KBM-7 (cell line): ENCODE measurements at regions not wholly inside any gene's neighbourhood (a gene's known extent, or its start where the extent isn't known, plus 50 kb on each side); places are given as distances from the start of the nearest gene placed in this dataset.
"Not testable (repeated sequence)": the region's sequence is repeated elsewhere in the genome, so short reads cannot be mapped to it uniquely, and the experiment has no call there.

Source experiments
- DNase-seq: peaks from one replicate; pipeline ENCODE4 v3.0.0-alpha.2; 2015
- in situ Hi-C: fragments of 300-500 bp; cut with MboI; formaldehyde crosslinking; loops from 2 replicates; pipeline ENCODE4 v1.14.3; 2020; ENCODE audit warnings: low sequenced_read_pairs, low pct_unique_long_range_greater_than_20kb, mixed read lengths

DNA sequence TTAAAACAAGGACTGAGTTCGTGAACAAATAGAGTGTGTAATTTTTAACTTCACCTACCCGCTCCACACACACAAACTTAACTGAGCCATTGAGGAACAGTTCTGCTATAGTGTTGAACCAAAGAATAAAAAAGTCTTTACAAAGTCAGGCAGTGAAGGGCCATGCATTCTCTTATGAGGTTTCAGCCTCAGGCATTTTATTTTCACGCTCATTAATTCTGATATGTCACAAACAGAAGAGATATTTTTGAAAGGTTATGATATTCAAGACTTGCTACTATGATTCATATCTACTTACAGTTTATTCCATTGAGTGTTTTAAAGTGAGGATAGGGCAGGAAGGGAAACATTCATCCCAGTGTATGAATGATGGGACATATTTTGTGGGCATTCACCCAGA lies 282.2 kb downstream of the SLITRK5 start:
- in situ Hi-C loops: no loop called here

GRCh38 chr13:87954091-87954490 lies 282.9 kb downstream of the SLITRK5 start:
- in situ Hi-C loops: no loop called here
- no peak for DNase-seq

More for the DNA sequence above, 282.2 kb downstream of the SLITRK5 start:
- no peak for DNase-seq

GRCh38 chr13:87961546-87961945 lies 290.4 kb downstream of the SLITRK5 start:
- in situ Hi-C loops: no loop called here
- no peak for DNase-seq

GRCh38 chr13:87972568-87972967 lies 301.4 kb downstream of the SLITRK5 start:
- no peak for DNase-seq
- in situ Hi-C loops: no loop called here

GRCh38 chr13:87975035-87975434 lies 303.9 kb downstream of the SLITRK5 start:
- in situ Hi-C loops: no loop called here
- no peak for DNase-seq

DNA sequence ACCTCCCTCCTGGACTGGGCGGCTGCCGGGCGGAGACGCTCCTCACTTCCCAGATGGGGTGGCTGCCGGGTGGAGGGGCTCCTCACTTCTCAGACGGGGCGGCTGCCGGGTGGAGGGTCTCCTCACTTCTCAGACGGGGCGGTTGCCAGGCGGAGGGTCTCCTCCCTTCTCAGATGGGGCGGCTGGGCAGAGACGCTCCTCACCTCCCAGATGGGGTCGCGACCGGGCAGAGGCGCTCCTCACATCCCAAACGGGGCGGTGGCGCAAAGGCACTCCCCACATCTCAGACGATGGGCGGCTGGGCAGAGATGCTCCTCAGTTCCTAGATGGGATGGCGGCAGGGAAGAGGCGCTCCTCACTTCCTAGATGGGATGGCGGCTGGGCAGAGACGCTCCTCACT lies 305.5 kb downstream of the SLITRK5 start:
- in situ Hi-C loops, DNase-seq: not testable (repeated sequence)

GRCh38 chr13:87981416-87981815 lies 310.2 kb downstream of the SLITRK5 start:
- in situ Hi-C loops: no loop called here
- no peak for DNase-seq

DNA sequence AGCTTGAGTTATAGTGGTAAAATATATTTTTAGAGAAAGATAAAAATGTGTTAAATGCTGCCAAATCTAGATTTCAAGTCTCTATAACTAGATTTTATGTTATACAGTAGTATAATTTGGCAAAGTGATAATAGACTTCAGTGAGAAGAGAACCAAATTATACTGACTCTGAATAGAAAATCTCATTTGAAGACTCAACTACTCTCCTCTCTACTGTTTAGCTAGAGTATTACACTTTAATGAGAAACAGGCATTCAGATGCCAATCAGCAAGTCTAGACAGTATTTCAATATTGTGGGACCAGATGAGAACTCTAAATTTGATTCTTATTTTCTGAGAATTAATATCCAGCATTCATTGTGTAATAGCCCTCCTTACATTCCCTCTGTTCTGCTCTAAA lies 311.2 kb downstream of the SLITRK5 start:
- no peak for DNase-seq
- in situ Hi-C loops: no loop called here

DNA sequence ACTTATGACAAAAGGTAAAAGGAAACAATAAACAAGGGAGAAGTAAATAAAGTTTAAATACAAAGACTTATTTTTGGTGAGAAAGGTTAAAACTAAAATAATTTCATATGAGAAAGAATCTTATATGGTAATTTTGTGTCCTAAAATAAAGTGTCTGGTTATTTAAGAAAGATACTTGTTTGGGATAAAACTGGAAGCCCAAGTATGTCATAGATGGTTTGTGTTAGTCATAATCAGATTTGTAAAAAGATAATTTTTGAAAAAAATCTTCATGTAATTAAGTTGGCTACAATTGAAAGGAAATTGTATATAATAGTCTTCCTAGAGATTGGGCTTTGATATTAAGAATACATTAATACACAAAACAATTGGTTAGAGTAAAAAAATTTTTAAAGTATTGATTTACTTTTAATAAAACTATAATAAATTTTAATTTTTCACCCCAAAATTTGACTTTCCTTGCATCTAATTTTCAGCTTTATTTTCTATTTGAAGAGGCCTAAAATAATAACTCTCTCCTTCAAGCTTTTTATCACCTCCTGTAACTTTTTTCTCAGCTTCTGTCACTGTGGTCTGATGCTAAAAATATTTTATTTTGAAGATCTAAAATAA lies 315.6 kb downstream of the SLITRK5 start:
- no peak for DNase-seq
- in situ Hi-C loops: no loop called here

GRCh38 chr13:87998081-87998480 lies 326.9 kb downstream of the SLITRK5 start:
- in situ Hi-C loops: no loop called here
- no peak for DNase-seq

- in situ Hi-C loops: no loop called here
- DNase-seq: no peak
Observed at GRCh38 chr13:87999240-87999700, 328.1 kb downstream of the SLITRK5 start.

GRCh38 chr13:87999788-88000187 lies 328.6 kb downstream of the SLITRK5 start:
- no peak for DNase-seq
- in situ Hi-C loops: no loop called here

DNA sequence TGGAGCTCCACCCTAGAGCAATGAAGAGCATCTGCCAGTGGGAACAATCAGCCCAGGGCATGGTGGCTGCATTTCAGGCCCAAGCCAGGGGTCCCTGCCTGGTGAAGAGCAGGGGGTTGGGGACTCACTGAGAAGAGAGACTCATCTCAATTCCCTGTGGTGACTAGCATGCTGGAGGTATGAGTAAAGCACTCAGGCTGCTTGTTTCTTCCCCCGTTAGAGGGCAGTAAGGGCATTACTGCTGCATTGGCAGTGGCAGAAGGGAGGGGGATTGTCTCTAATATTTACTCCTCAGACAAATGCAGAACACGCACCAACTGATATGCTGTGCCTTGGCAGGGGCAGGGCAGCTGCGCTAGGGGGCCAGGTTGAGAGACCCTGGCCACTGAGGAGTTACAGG lies 329.1 kb downstream of the SLITRK5 start:
- DNase-seq: no peak
- in situ Hi-C loops: no loop called here

DNA sequence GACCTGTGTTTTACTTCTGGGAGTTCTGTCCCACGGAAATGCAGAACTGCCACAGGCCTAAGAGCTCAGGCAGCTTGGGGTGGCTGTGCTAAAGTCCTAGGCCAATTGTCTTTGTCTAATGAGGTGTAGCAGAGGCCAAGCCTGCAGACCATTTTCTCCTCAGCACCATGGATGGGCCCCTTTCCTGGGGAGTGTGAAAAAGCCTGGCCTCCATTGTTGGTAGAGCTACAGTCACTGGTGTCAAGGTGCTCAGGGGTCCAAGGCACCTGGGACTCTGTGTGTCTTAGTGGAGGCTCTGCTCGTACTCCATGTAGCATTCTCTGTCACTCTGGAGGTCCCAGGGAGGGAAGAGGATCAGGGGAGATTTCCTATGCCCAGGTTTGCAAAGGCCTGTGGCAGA lies 329.6 kb downstream of the SLITRK5 start:
- in situ Hi-C loops: no loop called here
- DNase-seq: no peak

GRCh38 chr13:88005188-88005587 lies 334.0 kb downstream of the SLITRK5 start:
- in situ Hi-C loops: no loop called here
- no peak for DNase-seq

DNA sequence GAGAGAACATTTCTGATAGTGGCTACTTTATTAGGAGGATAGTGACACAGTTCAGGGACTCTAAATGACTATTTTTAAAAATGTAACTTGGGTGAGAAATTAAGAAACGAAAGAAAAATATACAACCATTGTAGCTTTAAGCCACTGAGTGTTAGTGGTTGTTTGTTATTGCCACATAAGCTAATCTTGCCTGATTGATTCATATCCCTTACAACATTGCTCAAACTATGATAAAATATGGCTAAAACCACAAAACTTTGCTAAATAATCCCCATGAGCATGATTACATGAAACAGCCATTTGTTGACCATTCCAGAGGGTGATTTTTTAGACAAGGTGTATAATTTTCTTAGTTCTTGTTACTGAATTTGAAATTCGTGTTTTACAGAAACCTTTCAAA lies 343.4 kb downstream of the SLITRK5 start:
- in situ Hi-C loops: no loop called here
- no peak for DNase-seq

DNA sequence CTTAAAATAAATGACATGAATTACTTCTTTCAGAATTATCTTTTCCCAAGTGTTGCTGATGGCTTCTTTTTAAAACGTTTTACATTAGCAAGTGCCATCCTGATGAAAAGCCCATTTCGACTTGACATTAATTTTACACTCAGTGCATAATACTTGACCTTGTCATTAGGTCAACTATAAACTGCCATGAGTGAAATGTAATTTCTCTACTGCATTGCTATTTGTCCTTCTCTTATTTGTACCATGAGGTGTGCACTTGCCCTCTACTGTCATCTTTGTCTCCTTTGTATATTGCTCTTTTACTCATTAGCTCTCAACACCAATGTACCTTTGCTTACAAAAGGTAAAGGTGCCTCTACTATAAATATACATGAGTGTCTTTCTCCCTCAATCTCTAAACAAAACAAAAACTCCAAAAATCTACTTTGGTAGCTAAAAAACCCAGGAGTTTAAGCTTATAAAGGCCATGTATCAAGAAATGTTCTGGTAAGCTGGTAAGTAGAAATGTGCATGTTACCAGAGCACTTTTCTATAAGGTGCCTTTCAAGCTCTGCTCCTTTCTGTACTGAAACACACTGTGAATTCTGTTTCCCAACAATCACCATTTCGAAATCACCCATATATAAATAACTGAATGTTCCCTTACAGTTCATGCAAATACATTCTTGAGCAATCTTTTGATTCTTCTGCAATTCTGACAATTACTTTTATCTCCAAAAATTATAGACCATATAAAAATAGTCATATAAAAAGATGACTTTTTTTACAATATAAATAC lies 351.4 kb downstream of the SLITRK5 start:
- no peak for DNase-seq

GRCh38 chr13:88026241-88026640 lies 355.1 kb downstream of the SLITRK5 start:
- DNase-seq: no peak
- in situ Hi-C loops: no loop called here

More for the DNA sequence above, 351.4 kb downstream of the SLITRK5 start:
- in situ Hi-C loops: no loop called here

- in situ Hi-C loops: no loop called here
- no peak for DNase-seq
Observed at GRCh38 chr13:88031980-88032559, 360.9 kb downstream of the SLITRK5 start.

DNA sequence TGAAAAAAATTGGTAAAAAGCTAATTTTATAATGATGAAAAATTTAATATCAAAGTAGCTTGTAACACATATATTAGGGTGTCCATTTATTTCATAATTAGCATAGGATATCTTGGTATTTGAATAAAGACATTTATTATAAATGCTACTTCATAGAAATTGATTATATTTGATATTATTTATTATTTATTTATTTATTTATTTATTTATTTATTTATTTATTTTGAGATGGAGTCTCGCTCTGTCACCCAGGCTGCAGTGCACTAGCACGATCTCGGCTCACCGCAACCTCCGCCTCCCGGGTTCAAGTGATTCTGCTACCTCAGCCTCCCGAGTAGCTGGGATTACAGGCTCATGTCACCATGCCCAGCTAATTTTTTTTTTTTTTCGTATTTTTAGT lies 365.0 kb downstream of the SLITRK5 start:
- in situ Hi-C loops: not testable (repeated sequence)

More for the DNA sequence above, 365.0 kb downstream of the SLITRK5 start:
- not testable (repeated sequence) for DNase-seq
